SH-SY5Y (cell line): ENCODE measurements at regions not wholly inside any gene's neighbourhood (a gene's known extent, or its start where the extent isn't known, plus 50 kb on each side); places are given as distances from the start of the nearest gene placed in this dataset.

Experiments
- GATA2 ChIP-seq: IDR thresholded peaks from 2 replicates; pipeline ENCODE4 v1.6.1; 2011; ENCODE audit warnings: mild to moderate bottlenecking, low read depth, low read length
- GATA3 ChIP-seq: IDR thresholded peaks from 2 replicates; pipeline ENCODE4 v1.6.1; 2011; ENCODE audit warnings: low read depth, mild to moderate bottlenecking, low read length, moderate library complexity

- TF ChIP-seq GATA2 (no peak), GATA3 (no peak)
Measured at GRCh38 chr14:40273417-40273816, 841.2 kb upstream of the FBXO33 start.
